ENCODE measurements at regions not wholly inside any gene's neighbourhood (a gene's known extent, or its start where the extent isn't known, plus 50 kb on each side); places are given as distances from the start of the nearest gene placed in this dataset.

DNA sequence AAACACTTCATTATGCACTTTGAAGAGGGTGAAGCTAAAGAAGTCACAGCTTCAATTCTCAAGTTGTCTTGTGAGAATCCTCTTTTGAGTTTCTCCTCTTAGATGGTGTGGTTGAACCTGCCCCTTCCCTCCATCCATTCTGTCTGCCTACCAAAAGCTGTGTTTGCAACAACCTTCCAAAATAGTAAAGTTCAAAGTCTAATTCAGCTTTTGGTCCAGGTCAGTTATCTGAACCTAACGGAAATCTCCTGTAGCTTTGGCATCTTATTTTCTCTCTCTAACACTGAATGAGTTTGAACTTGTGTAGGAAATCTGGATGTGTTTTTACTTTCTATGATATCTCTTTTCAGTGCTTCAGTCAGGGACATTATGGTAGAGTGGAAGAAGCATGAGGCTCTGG is 201.7 kb upstream of the AR start:
- TF ChIP-seq, protein P1, sequence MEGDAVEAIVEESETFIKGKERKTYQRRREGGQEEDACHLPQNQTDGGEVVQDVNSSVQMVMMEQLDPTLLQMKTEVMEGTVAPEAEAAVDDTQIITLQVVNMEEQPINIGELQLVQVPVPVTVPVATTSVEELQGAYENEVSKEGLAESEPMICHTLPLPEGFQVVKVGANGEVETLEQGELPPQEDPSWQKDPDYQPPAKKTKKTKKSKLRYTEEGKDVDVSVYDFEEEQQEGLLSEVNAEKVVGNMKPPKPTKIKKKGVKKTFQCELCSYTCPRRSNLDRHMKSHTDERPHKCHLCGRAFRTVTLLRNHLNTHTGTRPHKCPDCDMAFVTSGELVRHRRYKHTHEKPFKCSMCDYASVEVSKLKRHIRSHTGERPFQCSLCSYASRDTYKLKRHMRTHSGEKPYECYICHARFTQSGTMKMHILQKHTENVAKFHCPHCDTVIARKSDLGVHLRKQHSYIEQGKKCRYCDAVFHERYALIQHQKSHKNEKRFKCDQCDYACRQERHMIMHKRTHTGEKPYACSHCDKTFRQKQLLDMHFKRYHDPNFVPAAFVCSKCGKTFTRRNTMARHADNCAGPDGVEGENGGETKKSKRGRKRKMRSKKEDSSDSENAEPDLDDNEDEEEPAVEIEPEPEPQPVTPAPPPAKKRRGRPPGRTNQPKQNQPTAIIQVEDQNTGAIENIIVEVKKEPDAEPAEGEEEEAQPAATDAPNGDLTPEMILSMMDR (IDR thresholded peaks at IDR 0.05), result no peak
- TF ChIP-seq POLR2AphosphoS5 (IDR thresholded peaks at IDR 0.05) (no peak), POLR2A (IDR thresholded peaks at IDR 0.05) (no peak)

Measured in gastroesophageal sphincter (tissue), 3 donors.